HAP-1 (cell line): ENCODE measurements at regions not wholly inside any gene's neighbourhood (a gene's known extent, or its start where the extent isn't known, plus 50 kb on each side); places are given as distances from the start of the nearest gene placed in this dataset.

ENCODE experiments used
- DNase-seq, 2 experiments: peaks; one replicate each; pipeline ENCODE4 v3.0.0-alpha.2; 2016 to 2020; ENCODE audit warnings: low spot score in 2 of 2
- H3K27me3 ChIP-seq: fragments of 250-450 bp; sonication (Bioruptor Pico); 2 replicates; pipeline ENCODE4 v1.5.1; 2020; ENCODE audit warnings: low read depth, mild to moderate bottlenecking, moderate library complexity
- H3K36me3 ChIP-seq: fragments of 250-450 bp; sonication (Bioruptor Pico); replicated peaks from 2 replicates; pipeline ENCODE4 v1.5.1; 2020; ENCODE audit warnings: mild to moderate bottlenecking
- H3K4me1 ChIP-seq: fragments of 250-450 bp; sonication (Bioruptor Pico); 2 replicates; pipeline ENCODE4 v1.5.1; 2020; ENCODE audit warnings: mild to moderate bottlenecking
- H3K4me3 ChIP-seq: fragments of 250-450 bp; sonication (Bioruptor Pico); 2 replicates; pipeline ENCODE4 v1.5.1; 2020; ENCODE audit warnings: mild to moderate bottlenecking, moderate library complexity
- H3K9me3 ChIP-seq: fragments of 250-450 bp; sonication (Bioruptor Pico); 2 replicates; pipeline ENCODE4 v1.5.1; 2020; ENCODE audit warnings: mild to moderate bottlenecking, moderate library complexity
- in situ Hi-C: fragments of 300-500 bp; cut with MboI; formaldehyde crosslinking; loops from 3 replicates; pipeline ENCODE4 v1.14.3; 2020; ENCODE audit warnings: low sequenced_read_pairs, inconsistent platforms, mixed read lengths

DNA sequence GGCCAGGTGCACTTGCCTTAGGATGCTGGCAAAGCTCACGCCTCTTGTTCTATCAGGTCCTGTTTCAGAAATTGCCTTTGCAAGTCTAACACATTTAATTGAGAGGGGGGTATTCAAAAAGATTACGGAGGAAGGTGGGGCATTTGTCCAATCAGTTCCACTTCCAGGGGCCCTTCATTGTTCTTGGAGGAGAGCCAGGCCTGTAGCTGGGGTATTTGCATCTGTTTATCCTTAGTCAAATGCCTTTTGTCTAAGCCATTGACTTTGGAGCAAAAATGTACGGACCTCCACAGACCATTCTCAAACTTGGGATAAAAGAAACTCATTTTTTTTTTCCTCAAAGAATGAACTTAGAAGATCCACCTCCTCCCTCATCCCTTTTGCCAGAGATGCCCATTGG is 582.0 kb downstream of the BCL11B start:
- Histone ChIP-seq H3K4me3 (no peak overlapping the region), H3K4me1 (no peaks in the 10 kb centered on the region), H3K36me3 (no peaks in the 10 kb centered on the region), H3K9me3 (no peaks in the 10 kb centered on the region), H3K27me3 (no peaks in the 10 kb centered on the region)
- no peak for DNase-seq
- in situ Hi-C loops, result no loop called here

- no peak for DNase-seq
- Histone ChIP-seq H3K4me1 (no peaks in the 10 kb centered on the region), H3K36me3 (no peaks in the 10 kb centered on the region), H3K4me3 (no peak overlapping the region), H3K27me3 (no peaks in the 10 kb centered on the region), H3K9me3 (no peaks in the 10 kb centered on the region)
- in situ Hi-C loops, result no loop called here
Observed at GRCh38 chr14:98692832-98693231, 579.2 kb downstream of the BCL11B start.

GRCh38 chr14:98694541-98694940 is 577.5 kb downstream of the BCL11B start:
- H3K27me3 ChIP-seq, result no peaks in the 10 kb centered on the region
- H3K4me3 ChIP-seq, result no peak overlapping the region
- in situ Hi-C loops, result no loop called here
- H3K36me3 ChIP-seq, result no peaks in the 10 kb centered on the region
- H3K4me1 ChIP-seq, result no peaks in the 10 kb centered on the region
- no peak for DNase-seq
- no peaks in the 10 kb centered on the region for H3K9me3 ChIP-seq

DNA sequence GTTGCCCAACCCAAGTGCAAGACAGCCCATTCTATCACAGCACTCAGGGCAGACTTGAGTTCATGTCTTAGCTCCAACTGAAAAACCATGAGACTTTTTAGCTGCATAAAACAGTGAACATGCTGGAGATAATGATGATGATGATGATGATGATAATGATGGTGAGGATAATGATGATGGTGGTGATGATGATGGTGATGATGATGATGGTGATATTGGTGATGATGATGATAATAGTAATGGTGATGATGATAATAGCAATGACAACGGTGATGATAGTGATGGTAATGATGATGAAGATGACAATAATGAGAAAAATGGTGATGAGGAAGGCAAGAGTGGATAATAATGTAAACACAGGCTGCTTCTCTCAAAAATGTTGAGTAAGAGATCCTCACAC is 576.2 kb downstream of the BCL11B start:
- Histone ChIP-seq H3K36me3 (no peaks in the 10 kb centered on the region), H3K4me3 (no peak overlapping the region), H3K4me1 (no peaks in the 10 kb centered on the region), H3K9me3 (no peaks in the 10 kb centered on the region), H3K27me3 (no peaks in the 10 kb centered on the region)
- in situ Hi-C loops, result no loop called here
- DNase-seq, result no peak

DNA sequence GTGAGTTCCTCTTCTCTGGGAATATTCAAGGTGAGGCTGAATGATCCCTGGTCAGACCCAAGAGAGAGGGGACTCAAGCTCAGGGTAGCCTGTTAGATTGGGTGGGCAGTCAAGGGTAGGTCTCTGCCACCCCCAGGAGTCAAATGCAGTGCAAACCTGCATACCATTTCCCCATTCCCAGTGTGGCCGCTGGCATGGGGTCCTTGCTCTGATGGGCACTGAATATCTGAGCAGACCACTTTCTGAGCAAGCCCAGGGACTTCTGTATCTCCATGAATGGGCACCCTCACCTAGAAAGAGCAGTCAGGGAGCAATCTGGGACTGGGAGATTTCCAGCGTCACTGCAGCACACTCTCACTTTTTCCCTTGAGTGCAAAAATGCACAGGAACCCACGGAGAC is 573.7 kb downstream of the BCL11B start:
- in situ Hi-C loops, result no loop called here
- no peak overlapping the region for H3K4me3 ChIP-seq
- no peaks in the 10 kb centered on the region for H3K4me1 ChIP-seq
- H3K9me3 ChIP-seq, result no peaks in the 10 kb centered on the region
- H3K27me3 ChIP-seq, result no peaks in the 10 kb centered on the region
- DNase-seq, result no peak
- no peaks in the 10 kb centered on the region for H3K36me3 ChIP-seq

DNA sequence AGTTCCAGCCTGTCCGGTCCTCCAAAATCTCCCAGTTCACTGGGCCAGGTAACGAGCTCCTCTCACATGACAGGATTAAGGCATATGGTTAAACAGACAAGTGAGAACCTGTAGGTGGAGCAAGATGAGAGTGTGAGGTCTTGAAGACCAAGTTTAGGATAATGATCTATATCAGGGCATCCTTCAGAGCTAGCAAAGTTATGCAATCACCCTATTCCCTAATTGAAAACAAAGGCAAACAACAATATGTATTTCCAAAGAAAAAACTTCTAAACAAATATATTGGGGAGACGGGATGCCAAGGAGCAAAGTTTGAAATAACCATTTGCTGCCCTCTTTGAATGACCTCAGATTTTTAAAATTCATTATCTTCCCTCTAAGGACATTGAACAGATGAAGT is 571.2 kb downstream of the BCL11B start:
- no peak for DNase-seq
- no peak overlapping the region for H3K4me3 ChIP-seq
- H3K9me3 ChIP-seq, result no peaks in the 10 kb centered on the region
- H3K36me3 ChIP-seq, result no peaks in the 10 kb centered on the region
- in situ Hi-C loops, result no loop called here
- no peaks in the 10 kb centered on the region for H3K27me3 ChIP-seq
- H3K4me1 ChIP-seq, result no peaks in the 10 kb centered on the region

GRCh38 chr14:98701377-98701776 is 570.6 kb downstream of the BCL11B start:
- H3K36me3 ChIP-seq, result no peaks in the 10 kb centered on the region
- H3K9me3 ChIP-seq, result no peaks in the 10 kb centered on the region
- no peaks in the 10 kb centered on the region for H3K27me3 ChIP-seq
- in situ Hi-C loops, result no loop called here
- DNase-seq, result no peak
- H3K4me3 ChIP-seq, result no peak overlapping the region
- H3K4me1 ChIP-seq, result no peaks in the 10 kb centered on the region

DNA sequence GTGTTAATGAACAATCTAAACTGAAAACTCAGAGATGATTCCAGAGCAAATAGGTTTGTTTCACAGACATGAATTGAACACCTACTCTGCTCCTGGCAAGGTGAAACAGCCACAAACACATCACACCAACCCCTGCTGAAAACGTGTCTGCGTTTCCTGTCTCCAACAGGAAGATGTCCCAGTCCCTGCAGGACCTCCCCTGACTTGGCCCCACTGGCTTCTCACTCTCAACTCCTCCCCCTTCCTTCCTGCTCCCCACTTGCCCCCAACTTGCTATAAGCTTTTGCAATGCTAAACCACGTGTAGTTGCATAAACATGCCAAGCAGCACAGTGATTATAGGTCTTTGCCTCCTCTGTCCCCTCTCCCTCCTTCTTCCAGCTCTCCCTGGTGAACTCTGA is 567.6 kb downstream of the BCL11B start:
- in situ Hi-C loops, result no loop called here
- no peak overlapping the region for H3K4me3 ChIP-seq
- DNase-seq, result no peak

GRCh38 chr14:98705871-98706300 is 566.1 kb downstream of the BCL11B start:
- Histone ChIP-seq H3K36me3 (no peaks in the 10 kb centered on the region), H3K4me3 (no peak overlapping the region), H3K9me3 (no peaks in the 10 kb centered on the region), H3K4me1 (no peaks in the 10 kb centered on the region), H3K27me3 (no peaks in the 10 kb centered on the region)
- DNase-seq, result no peak
- in situ Hi-C loops, result no loop called here

More for the DNA sequence above, 567.6 kb downstream of the BCL11B start:
- H3K4me1 ChIP-seq, result no peaks in the 10 kb centered on the region
- H3K36me3 ChIP-seq, result no peaks in the 10 kb centered on the region
- H3K9me3 ChIP-seq, result no peaks in the 10 kb centered on the region
- no peaks in the 10 kb centered on the region for H3K27me3 ChIP-seq

DNA sequence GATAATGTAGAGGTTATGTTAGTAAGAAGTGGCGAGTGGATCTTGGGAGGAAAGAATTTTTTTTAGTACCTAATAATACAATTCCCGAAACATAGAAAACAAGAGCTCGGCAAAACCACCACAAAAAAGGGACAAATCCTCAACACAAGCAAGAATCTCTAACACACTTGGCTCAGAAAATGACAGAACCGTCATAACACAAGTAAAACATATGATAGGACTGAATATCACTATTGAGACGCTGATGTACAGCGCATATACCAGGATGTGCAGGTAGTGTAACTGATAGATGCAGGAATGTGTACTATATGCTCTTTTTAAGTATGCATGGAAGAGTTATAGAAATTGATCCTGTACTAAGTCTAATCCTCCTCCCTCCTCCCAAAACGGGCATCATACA is 564.5 kb downstream of the BCL11B start:
- no peaks in the 10 kb centered on the region for H3K4me1 ChIP-seq
- H3K36me3 ChIP-seq, result no peaks in the 10 kb centered on the region
- H3K27me3 ChIP-seq, result no peaks in the 10 kb centered on the region
- in situ Hi-C loops, result no loop called here
- no peak for DNase-seq
- no peaks in the 10 kb centered on the region for H3K9me3 ChIP-seq
- H3K4me3 ChIP-seq, result no peak overlapping the region

- no peak for DNase-seq
- Histone ChIP-seq H3K4me1 (no peaks in the 10 kb centered on the region), H3K36me3 (no peaks in the 10 kb centered on the region), H3K4me3 (no peak overlapping the region), H3K27me3 (no peaks in the 10 kb centered on the region), H3K9me3 (no peaks in the 10 kb centered on the region)
- in situ Hi-C loops, result no loop called here
Observed at GRCh38 chr14:98708555-98708954, 563.4 kb downstream of the BCL11B start.

DNA sequence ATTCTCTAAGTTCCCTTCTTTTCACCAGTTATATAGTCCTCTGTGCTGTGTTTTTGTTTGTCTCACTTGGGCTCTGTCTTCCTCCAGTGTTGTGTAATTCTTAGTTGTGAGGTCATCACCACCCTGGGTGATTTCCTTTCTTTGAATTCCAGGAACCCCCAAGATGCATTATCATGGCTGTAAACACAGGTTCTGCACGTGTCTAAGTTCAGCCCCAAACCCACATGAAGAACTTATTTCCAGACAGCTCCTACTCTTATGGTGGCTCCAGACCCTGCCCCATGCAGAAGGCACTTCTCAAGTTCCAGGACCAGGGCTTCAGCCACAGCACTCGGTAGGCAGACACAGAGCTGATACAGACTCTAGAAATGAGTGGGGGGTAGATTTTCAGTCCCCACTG is 560.5 kb downstream of the BCL11B start:
- in situ Hi-C loops, result no loop called here
- DNase-seq, result no peak

DNA sequence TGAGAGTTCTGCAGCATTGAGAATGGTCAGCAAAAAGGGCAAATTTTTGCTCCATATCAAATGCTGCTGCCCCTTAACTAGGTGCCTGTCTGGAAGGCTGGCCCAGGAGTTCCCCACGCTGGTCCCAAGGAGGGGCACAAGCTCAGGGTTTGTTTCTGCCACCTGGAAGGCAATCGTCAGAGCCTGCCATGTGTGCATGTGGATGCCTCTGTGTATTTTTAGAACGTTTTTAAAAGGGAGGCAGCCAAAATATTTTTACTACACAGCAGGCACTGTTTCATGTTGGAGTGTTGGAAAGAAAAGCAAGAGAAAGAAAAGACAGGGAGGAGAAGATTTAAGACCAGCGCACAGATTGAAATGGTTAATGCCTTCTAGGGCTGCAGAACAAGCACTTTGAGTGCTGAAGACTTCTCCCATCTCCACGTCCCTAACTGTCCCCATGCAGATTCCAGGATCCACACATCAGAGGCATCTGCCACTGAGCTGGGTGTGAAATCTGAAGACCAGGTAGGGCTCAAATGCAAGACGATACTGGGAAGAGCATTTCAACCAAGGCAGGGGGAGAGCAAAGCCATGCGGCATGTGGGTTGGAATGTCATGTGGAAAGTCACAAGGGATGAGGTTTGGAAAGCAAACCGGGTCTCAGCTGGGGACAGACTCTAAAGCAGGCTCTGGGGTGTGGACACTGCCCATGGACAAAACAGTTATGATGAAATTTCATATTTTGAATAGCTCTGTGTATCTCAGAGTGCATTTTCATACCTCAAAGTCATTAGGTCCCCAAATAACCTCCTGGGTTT is 557.2 kb downstream of the BCL11B start:
- H3K4me1 ChIP-seq, result no peaks in the 10 kb centered on the region
- DNase-seq, result no peak
- H3K9me3 ChIP-seq, result no peaks in the 10 kb centered on the region
- H3K36me3 ChIP-seq, result no peaks in the 10 kb centered on the region
- no peak overlapping the region for H3K4me3 ChIP-seq
- in situ Hi-C loops, result no loop called here
- H3K27me3 ChIP-seq, result no peaks in the 10 kb centered on the region

More for the DNA sequence above, 560.5 kb downstream of the BCL11B start:
- Histone ChIP-seq H3K4me1 (no peaks in the 10 kb centered on the region), H3K4me3 (no peak overlapping the region), H3K9me3 (no peaks in the 10 kb centered on the region), H3K36me3 (no peaks in the 10 kb centered on the region), H3K27me3 (no peaks in the 10 kb centered on the region)

GRCh38 chr14:98716133-98716532 is 555.9 kb downstream of the BCL11B start:
- Histone ChIP-seq H3K9me3 (no peaks in the 10 kb centered on the region), H3K27me3 (no peaks in the 10 kb centered on the region), H3K36me3 (no peaks in the 10 kb centered on the region), H3K4me3 (no peak overlapping the region), H3K4me1 (no peaks in the 10 kb centered on the region)
- DNase-seq, result no peak
- in situ Hi-C loops, result no loop called here

- no peaks in the 10 kb centered on the region for H3K36me3 ChIP-seq
- no peaks in the 10 kb centered on the region for H3K4me1 ChIP-seq
- H3K9me3 ChIP-seq, result no peaks in the 10 kb centered on the region
- H3K4me3 ChIP-seq, result no peak overlapping the region
- in situ Hi-C loops, result no loop called here
- no peaks in the 10 kb centered on the region for H3K27me3 ChIP-seq
- no peak for DNase-seq
Observed at GRCh38 chr14:98721061-98721460, 550.9 kb downstream of the BCL11B start.
